Activated CD8-positive, alpha-beta T cell treated with anti-CD3 and anti-CD28 coated beads, Interleukin-2, amount 10 ng/mL, durations not matched to agents 7 days and 5 days (primary cell): ENCODE measurements at regions not wholly inside any gene's neighbourhood (a gene's known extent, or its start where the extent isn't known, plus 50 kb on each side); places are given as distances from the start of the nearest gene placed in this dataset.

Source experiments
- ATAC-seq: fragments of 150-1000 bp; cut with Tn5 transposase; one replicate; pipeline ENCODE4 v1.10.0; 2021; ENCODE audit warnings: moderate library complexity
- CTCF ChIA-PET: fragments of 350-600 bp; sonication (Branson Sonifier 250); formaldehyde crosslinking; loops from one replicate; lab custom pipeline; 2021; ENCODE audit warnings: antibody characterized with exemption; lab: Charles Lee
- POLR2A ChIA-PET: fragments of 350-600 bp; sonication (Branson Sonifier 250); formaldehyde crosslinking; loops from one replicate; lab custom pipeline; 2021; ENCODE audit warnings: antibody characterized with exemption; lab: Charles Lee
- DNase-seq: peaks from one replicate; pipeline ENCODE4 v3.0.0-alpha.2; 2020
- H3K27ac Mint-ChIP-seq: one replicate; pipeline ENCODE4 v1.8.0; 2021; ENCODE audit warnings: mild to moderate bottlenecking, mixed read lengths
- H3K27me3 Mint-ChIP-seq: one replicate; pipeline ENCODE4 v1.8.0; 2021; ENCODE audit warnings: low read depth, mixed read lengths
- H3K36me3 Mint-ChIP-seq: one replicate; pipeline ENCODE4 v1.8.0; 2021; ENCODE audit warnings: low read depth, mixed read lengths
- H3K4me1 Mint-ChIP-seq: one replicate; pipeline ENCODE4 v1.8.0; 2021; ENCODE audit warnings: low read depth, mixed read lengths
- H3K4me3 Mint-ChIP-seq: one replicate; pipeline ENCODE4 v1.8.0; 2021; ENCODE audit warnings: mild to moderate bottlenecking, mixed read lengths
- H3K9me3 Mint-ChIP-seq: one replicate; pipeline ENCODE4 v1.8.0; 2022; ENCODE audit warnings: mixed read lengths; ENCODE audit not compliant: insufficient read depth

GRCh38 chr6:3900744-3901336 lies 51.7 kb downstream of the FAM50B start:
- H3K27me3 Mint-ChIP-seq = peaks cover 7% of the 10 kb centered on the region
- no peak for ATAC-seq
- no peaks in the 10 kb centered on the region for H3K4me1 Mint-ChIP-seq
- POLR2A ChIA-PET = no interaction called here
- no peaks in the 10 kb centered on the region for H3K9me3 Mint-ChIP-seq
- no peaks in the 10 kb centered on the region for H3K36me3 Mint-ChIP-seq
- DNase-seq = no peak
- H3K4me3 Mint-ChIP-seq = no peak overlapping the region
- H3K27ac Mint-ChIP-seq = no peak overlapping the region
- CTCF ChIA-PET = no interaction called here

- Mint-ChIP-seq H3K4me3 (no peak overlapping the region), H3K27ac (no peak overlapping the region), H3K4me1 (no peaks in the 10 kb centered on the region), H3K9me3 (no peaks in the 10 kb centered on the region), H3K27me3 (peaks cover 23% of the 10 kb centered on the region), H3K36me3 (no peaks in the 10 kb centered on the region)
- ATAC-seq (no peak), DNase-seq (no peak)
- POLR2A ChIA-PET = interaction anchor here (1.1 kb wide), 1 partner anchor 167 kb away, joined by 3 read pairs; no protein-coding TSS in a partner anchor
- CTCF ChIA-PET = interaction anchor here (1.0 kb wide), 1 partner anchor 13 kb away, joined by 3 read pairs; no protein-coding TSS in a partner anchor
These were observed 53.9 kb downstream of the FAM50B start for GRCh38 chr6:3902871-3903648.

GRCh38 chr6:3904518-3904917 lies 55.3 kb downstream of the FAM50B start:
- Mint-ChIP-seq H3K4me1 (no peaks in the 10 kb centered on the region), H3K27ac (no peak overlapping the region), H3K36me3 (no peaks in the 10 kb centered on the region), H3K9me3 (no peaks in the 10 kb centered on the region), H3K4me3 (no peak overlapping the region), H3K27me3 (peaks cover 24% of the 10 kb centered on the region)
- no peak for DNase-seq
- POLR2A ChIA-PET = no interaction called here
- CTCF ChIA-PET = interaction anchor here (1.0 kb wide), 1 partner anchor 16 kb away, joined by 3 read pairs; no protein-coding TSS in a partner anchor
- ATAC-seq = no peak

- DNase-seq (no peak), ATAC-seq (no peak)
- no peaks in the 10 kb centered on the region for H3K36me3 Mint-ChIP-seq
- no peaks in the 10 kb centered on the region for H3K4me1 Mint-ChIP-seq
- no peak overlapping the region for H3K27ac Mint-ChIP-seq
- ChIA-PET POLR2A (no interaction called here), CTCF (no interaction called here)
- no peaks in the 10 kb centered on the region for H3K9me3 Mint-ChIP-seq
- no peak overlapping the region for H3K4me3 Mint-ChIP-seq
- H3K27me3 Mint-ChIP-seq = peaks cover 36% of the 10 kb centered on the region
These were observed 57.0 kb downstream of the FAM50B start for GRCh38 chr6:3905945-3906845.

- DNase-seq (no peak), ATAC-seq (no peak)
- ChIA-PET CTCF (no interaction called here), POLR2A (no interaction called here)
- Mint-ChIP-seq H3K27ac (no peak overlapping the region), H3K4me1 (no peaks in the 10 kb centered on the region), H3K27me3 (peaks cover 41% of the 10 kb centered on the region), H3K9me3 (no peaks in the 10 kb centered on the region), H3K36me3 (no peaks in the 10 kb centered on the region), H3K4me3 (no peak overlapping the region)
These were observed 57.6 kb downstream of the FAM50B start for GRCh38 chr6:3906846-3907151.

GRCh38 chr6:3908223-3908622 lies 59.0 kb downstream of the FAM50B start:
- H3K4me1 Mint-ChIP-seq = no peaks in the 10 kb centered on the region
- CTCF ChIA-PET = no interaction called here
- DNase-seq (no peak), ATAC-seq (no peak)
- H3K36me3 Mint-ChIP-seq = no peaks in the 10 kb centered on the region
- peaks cover 55% of the 10 kb centered on the region for H3K27me3 Mint-ChIP-seq
- no peaks in the 10 kb centered on the region for H3K9me3 Mint-ChIP-seq
- POLR2A ChIA-PET = interaction anchor here (0.5 kb wide), 1 partner anchor 83 kb away, joined by 3 read pairs; no protein-coding TSS in a partner anchor
- H3K27ac Mint-ChIP-seq = no peak overlapping the region
- no peak overlapping the region for H3K4me3 Mint-ChIP-seq

GRCh38 chr6:3908961-3909360 lies 59.8 kb downstream of the FAM50B start:
- Mint-ChIP-seq H3K4me1 (peaks cover 3% of the 10 kb centered on the region), H3K9me3 (no peaks in the 10 kb centered on the region), H3K4me3 (no peak overlapping the region), H3K36me3 (no peaks in the 10 kb centered on the region), H3K27me3 (peaks cover 58% of the 10 kb centered on the region), H3K27ac (no peak overlapping the region)
- ChIA-PET CTCF (interaction anchor here (1.1 to 1.7 kb wide), 2 partner anchors 14 to 60 kb away, joined by 3 read pairs; no protein-coding TSS in a partner anchor), POLR2A (interaction anchor here (0.5 kb wide), 1 partner anchor 84 kb away, joined by 3 read pairs; no protein-coding TSS in a partner anchor)
- ATAC-seq (no peak), DNase-seq (no peak)

- Mint-ChIP-seq H3K4me3 (no peak overlapping the region), H3K27ac (no peak overlapping the region), H3K27me3 (peaks cover 62% of the 10 kb centered on the region), H3K36me3 (no peaks in the 10 kb centered on the region), H3K4me1 (peaks cover 14% of the 10 kb centered on the region), H3K9me3 (no peaks in the 10 kb centered on the region)
- DNase-seq = no peak
- no peak for ATAC-seq
- ChIA-PET CTCF (interaction anchor here (0.9 to 1.7 kb wide), 3 partner anchors 15 to 245 kb away, joined by 3 to 4 read pairs (median 3); no protein-coding TSS in a partner anchor), POLR2A (no interaction called here)
These were observed 61.0 kb downstream of the FAM50B start for GRCh38 chr6:3910106-3910663.

- no peak overlapping the region for H3K4me3 Mint-ChIP-seq
- CTCF ChIA-PET = interaction anchor here (1.1 kb wide), 1 partner anchor 67 kb away, joined by 3 read pairs; no protein-coding TSS in a partner anchor
- no peaks in the 10 kb centered on the region for H3K9me3 Mint-ChIP-seq
- ATAC-seq = no peak
- no peak for DNase-seq
- peaks cover 64% of the 10 kb centered on the region for H3K27me3 Mint-ChIP-seq
- POLR2A ChIA-PET = no interaction called here
- H3K4me1 Mint-ChIP-seq = peaks cover 23% of the 10 kb centered on the region
- H3K27ac Mint-ChIP-seq = no peak overlapping the region
- no peaks in the 10 kb centered on the region for H3K36me3 Mint-ChIP-seq
These were observed 62.0 kb downstream of the FAM50B start for GRCh38 chr6:3911130-3911529.

- no peaks in the 10 kb centered on the region for H3K36me3 Mint-ChIP-seq
- H3K9me3 Mint-ChIP-seq = no peaks in the 10 kb centered on the region
- ChIA-PET POLR2A (no interaction called here), CTCF (interaction anchor here (1.1 to 3.4 kb wide), 2 partner anchors 63 to 66 kb away, joined by 3 to 9 read pairs; partner anchors contain the start of gene FAM50B)
- peaks cover 30% of the 10 kb centered on the region for H3K4me1 Mint-ChIP-seq
- H3K27ac Mint-ChIP-seq = no peak overlapping the region
- no peak for DNase-seq
- ATAC-seq = no peak
- no peak overlapping the region for H3K4me3 Mint-ChIP-seq
- peaks cover 61% of the 10 kb centered on the region for H3K27me3 Mint-ChIP-seq
These were observed 62.6 kb downstream of the FAM50B start for GRCh38 chr6:3911614-3912336.
